Stimulated activated CD8-positive, alpha-beta memory T cell treated with anti-CD3 and anti-CD28 coated beads, Interleukin-4, amount 100 ng/mL, for 48 hours (primary cell): ENCODE measurements at regions not wholly inside any gene's neighbourhood (a gene's known extent, or its start where the extent isn't known, plus 50 kb on each side); places are given as distances from the start of the nearest gene placed in this dataset.

Experiments used
- DNase-seq: peaks from one replicate; pipeline ENCODE4 v3.0.0-alpha.2; 2020

GRCh38 chr18:10231220-10231619 lies 223.2 kb upstream of the APCDD1 start:
- DNase-seq = no peak

DNA sequence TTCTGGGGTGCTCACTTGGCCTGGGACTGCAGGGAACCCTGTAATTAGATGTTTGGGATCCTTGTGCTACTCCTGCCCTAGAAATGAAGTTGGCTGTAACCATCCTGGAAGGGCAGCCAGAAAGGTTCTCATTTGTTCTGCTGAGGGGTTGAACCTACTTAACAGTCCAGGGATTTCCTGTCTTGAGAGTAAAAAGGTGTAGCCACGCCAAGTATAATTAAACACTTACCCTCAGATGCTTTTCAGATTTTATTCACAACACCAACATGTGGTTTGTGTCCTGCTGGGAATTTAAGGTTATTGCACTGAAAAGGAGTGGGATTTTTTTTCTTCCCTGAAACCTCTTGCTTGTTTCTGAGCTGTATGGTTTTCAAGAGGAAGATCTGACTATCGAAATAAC lies 222.4 kb upstream of the APCDD1 start:
- DNase-seq = no peak

DNA sequence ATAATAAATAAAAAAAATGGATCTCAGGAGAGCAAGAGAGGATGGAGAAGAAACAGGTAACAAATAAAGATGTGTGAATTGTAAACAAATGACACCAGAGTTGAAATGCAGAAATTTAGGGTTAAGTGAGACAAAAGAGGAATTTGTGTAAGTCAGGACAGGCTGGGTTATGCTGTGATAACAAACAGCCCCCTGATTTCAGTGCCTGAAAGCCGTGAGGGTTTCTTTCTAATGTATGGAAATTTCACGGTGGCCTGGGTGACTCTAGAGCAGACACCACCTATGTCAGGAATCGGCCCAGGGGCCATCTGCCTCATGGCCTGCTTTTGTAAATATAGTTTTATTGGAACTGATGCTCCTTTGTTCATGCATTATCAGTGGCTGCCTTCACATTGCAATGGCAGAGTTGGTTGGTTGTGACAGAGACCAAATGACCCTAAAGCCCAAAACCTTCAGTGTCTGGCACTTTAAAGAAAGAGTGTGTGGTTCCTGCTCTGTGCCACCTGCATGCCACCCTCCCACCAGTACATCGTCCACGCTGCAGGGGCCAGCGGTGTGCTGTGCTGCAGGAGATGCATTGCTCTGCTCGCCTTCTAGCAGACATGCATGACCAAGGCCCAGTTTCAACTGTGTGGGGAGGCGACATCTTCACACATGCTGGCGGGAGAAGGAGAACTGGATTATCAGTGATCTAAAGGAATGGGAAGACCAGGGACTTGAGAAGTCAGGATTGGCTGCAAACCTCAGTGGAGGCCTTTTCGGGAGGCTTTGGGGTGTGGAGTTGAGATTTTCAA lies 221.2 kb upstream of the APCDD1 start:
- no peak for DNase-seq

GRCh38 chr18:10234281-10234680 lies 220.2 kb upstream of the APCDD1 start:
- no peak for DNase-seq

GRCh38 chr18:10234912-10235660 lies 219.3 kb upstream of the APCDD1 start:
- no peak for DNase-seq

DNA sequence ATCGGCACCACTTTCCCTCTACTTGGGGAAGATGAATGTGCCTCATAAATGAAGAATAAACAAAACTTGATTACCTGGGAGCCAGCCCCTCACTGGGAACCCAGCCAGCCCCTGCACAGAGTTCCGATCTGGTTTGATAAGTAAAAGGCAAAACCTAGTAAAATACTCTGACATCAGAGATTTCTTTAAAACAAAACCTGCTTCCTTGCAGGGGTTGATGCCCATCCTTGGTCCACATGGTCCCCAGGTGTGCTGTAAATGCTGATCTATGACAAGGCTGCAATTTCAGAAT lies 218.8 kb upstream of the APCDD1 start:
- DNase-seq = no peak

DNA sequence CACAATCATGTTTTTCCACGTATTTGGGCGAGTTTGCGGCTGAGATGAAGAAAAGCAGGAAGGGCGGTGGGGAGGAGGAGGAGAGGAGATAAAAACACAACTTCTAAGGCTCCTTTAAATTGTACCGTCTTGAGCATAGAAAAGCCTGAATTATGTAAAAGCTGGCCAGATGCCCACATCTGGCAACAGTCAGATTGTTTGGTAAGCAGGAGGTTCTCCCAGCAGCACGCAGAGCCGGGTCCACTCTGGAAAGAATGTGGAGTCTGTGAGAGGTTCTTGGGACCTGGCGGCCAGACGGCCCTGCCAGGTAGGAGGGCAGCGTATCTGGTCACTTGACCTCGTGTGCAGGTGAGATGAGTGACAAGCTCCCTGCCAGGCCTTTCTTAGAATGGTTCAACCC lies 215.3 kb upstream of the APCDD1 start:
- no peak for DNase-seq

GRCh38 chr18:10239991-10240634 lies 214.3 kb upstream of the APCDD1 start:
- no peak for DNase-seq

GRCh38 chr18:10240973-10241372 lies 213.5 kb upstream of the APCDD1 start:
- DNase-seq = no peak

- no peak for DNase-seq
Observed at GRCh38 chr18:10241579-10241978, 212.9 kb upstream of the APCDD1 start.

GRCh38 chr18:10242936-10243680 lies 211.3 kb upstream of the APCDD1 start:
- DNase-seq = no peak

- DNase-seq = no peak
Observed at GRCh38 chr18:10244341-10244740, 210.1 kb upstream of the APCDD1 start.

GRCh38 chr18:10245031-10245845 lies 209.2 kb upstream of the APCDD1 start:
- DNase-seq = no peak

GRCh38 chr18:10245846-10246175 lies 208.6 kb upstream of the APCDD1 start:
- no peak for DNase-seq

GRCh38 chr18:10247021-10247741 lies 207.3 kb upstream of the APCDD1 start:
- no peak for DNase-seq

DNA sequence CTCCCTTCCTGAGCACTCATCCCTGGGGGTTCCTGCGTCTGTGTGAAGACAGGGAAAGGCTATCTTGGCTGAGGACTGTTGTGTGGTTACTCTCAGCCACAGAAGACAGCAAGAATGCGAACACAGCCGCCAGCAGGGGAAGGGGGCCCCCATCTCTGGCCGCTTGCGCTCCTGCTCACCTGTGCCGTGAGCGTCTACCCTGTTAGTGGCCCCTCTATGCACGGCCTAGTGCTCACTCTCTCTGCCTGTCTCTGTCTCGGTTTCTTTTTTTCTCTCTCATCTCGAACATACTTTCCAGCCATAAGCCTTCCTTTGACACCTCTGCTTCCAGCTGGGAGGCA lies 206.7 kb upstream of the APCDD1 start:
- no peak for DNase-seq

DNA sequence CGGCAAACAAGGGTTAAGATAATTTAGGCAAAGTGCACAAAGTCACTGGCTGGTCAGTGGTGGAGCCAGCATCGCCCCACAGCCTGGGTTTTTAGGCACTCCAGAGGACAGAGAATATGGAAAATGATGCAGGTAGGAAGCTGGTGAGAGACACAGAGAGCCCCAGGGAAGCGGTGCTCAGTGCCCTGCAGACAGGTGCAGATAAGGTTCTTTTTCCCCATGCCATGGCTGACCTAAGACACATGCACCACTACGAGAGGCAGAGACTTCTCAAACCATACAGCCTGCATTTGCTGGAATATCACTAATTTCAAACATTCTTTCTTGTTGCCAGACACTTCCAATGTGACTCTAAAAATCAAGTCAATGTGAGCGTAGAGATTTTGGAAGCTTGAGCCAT lies 205.7 kb upstream of the APCDD1 start:
- DNase-seq = no peak

DNA sequence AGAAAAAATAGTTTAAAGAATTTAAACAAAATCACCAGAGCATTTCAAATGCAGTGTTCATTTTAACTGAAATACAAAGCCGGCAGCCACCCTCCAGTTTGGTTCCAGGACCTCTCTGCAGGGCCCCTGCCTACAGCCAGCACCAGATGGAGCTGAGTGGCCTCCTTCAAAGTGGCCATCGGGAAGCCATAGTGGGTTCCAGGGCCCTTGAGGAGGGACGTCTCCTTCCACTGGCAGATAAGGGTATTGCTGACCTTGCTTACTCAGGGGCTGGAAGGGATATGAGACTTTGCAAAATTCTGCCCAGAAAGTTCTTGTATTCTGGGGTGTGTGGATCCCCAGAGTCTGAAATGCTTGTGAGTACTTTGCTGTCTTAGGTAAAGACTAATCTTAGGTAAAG lies 205.2 kb upstream of the APCDD1 start:
- DNase-seq = no peak

DNA sequence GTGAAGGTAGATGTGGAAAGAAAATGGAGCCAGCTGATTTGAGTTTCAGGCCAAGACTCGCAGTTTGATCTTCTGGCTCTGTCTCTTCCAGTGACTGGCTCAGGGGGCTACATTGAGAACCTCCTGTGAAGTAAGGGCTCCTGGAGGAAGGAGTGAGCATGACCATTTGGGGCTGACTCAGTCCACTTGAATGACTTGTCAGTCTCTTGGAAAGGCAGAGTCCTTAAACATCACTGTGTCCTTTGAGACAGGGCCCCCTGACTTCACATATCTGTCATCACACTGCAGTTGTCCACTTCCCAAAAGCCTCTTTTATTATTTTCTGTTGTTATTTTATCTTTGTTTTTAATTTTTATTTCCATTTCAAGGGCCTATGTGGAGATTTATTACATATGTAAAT lies 204.6 kb upstream of the APCDD1 start:
- no peak for DNase-seq

DNA sequence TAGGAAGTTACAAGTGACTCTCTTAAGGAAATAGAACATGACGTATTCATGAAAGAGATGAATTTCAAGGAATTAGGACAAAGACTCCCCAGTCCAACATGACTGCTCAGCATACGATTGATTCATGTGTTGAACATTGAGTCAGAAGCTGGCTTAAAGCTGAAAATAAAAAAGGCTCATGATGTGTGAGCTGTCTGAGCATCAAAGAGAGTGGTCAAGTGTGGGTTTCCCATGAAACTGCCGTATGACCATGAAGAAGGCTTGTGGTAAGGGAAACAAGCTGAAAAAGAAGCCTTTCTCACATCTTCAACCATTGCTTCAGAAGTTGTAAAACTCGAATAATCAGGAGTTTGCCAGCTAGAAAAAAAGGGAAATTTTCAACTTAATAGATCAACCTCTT lies 201.9 kb upstream of the APCDD1 start:
- DNase-seq = no peak

DNA sequence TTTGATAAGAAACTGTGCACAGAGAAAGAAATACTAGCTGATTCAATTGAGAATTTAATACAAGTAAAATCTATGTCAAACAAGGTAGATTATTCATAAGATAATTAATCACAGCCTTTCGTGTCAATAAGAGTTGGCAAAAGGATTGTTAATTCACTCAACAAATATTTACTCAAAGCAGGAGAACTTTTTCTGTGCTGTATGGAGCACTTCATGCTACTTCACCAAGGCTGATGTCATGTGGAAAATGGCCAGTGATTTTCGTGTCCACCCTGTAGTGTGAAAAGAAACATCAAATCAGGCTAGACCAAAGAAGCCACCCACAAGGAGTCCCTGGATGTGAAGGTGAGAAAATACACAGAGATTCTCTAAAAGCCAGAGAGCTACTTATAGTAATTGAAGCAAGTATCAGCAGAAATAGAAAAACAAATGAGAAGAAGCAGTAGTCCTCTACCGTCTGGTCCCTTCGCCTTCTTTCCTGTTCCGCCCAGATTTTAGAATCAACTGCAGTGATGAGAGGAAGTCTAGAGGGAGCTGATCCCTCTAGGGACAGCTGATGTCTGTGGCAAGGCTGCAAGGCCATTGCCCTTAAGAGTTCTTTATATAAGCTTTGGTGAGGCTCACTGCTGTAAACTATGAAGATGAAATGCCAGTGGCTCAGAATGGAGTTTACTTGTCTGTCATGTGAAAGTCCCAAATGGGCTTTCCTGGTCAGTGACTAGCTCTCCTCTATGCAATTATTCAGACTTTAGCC lies 201.3 kb upstream of the APCDD1 start:
- DNase-seq = no peak
